K562 (cell line): ENCODE measurements at regions not wholly inside any gene's neighbourhood (a gene's known extent, or its start where the extent isn't known, plus 50 kb on each side); places are given as distances from the start of the nearest gene placed in this dataset.

Experiments used
- ATAC-seq: fragments of 200-7000 bp; cut with Tn5 transposase; 3 replicates; pipeline ENCODE4 v1.9.1; 2020; ENCODE audit warnings: moderate library complexity
- BruUV-seq: library from RNA; stranded (reverse); fragments of 400-500 nt; replicated peaks from 2 replicates; lab custom pipeline; 2021; lab: Mats Ljungman, UMichigan
- CTCF ChIA-PET: fragments of 300-600 bp; formaldehyde crosslinking; extraction: SDS; loops from one replicate; lab custom pipeline; 2021; ENCODE audit warnings: low intra/inter-chr PET ratio; lab: Yijun Ruan, JAX
- POLR2A ChIA-PET: fragments of 300-600, 350-650 bp; sonication (Branson Sonifier 250); formaldehyde crosslinking; extraction: SDS; loops from one replicate; lab custom pipeline; 2021; ENCODE audit warnings: antibody characterized with exemption, inconsistent platforms; lab: Yijun Ruan, JAX
- DNase-seq, 4 experiments: peaks; one replicate each; pipeline versions ENCODE4 v3.0.0 to v3.0.0-alpha.2; 2011 to 2018; ENCODE audit warnings: low spot score in 3 of 4, mixed read lengths in 3 of 4; ENCODE audit errors: extremely low read depth in 1 of 4
- FAIRE-seq: peaks from 2 replicates; lab custom pipeline; 2011; peaks lifted over from hg19 to GRCh38; lab: Jason Lieb, UNC
- H2AFZ ChIP-seq: 2 replicates; pipeline ENCODE4 v1.6.0; 2011; ENCODE audit warnings: low read depth, low read length, control low read depth, inconsistent platforms
- H3K27ac ChIP-seq: fragments of 200-600 bp; 3 replicates; pipeline ENCODE4 v1.8.0; 2011; ENCODE audit warnings: low read depth, mild to moderate bottlenecking, control low read depth, inconsistent platforms, low read length, moderate library complexity, mixed read lengths; ENCODE audit errors: extremely low read depth
- H3K27me3 ChIP-seq, 2 experiments: fragments of 300-600 bp in 1 of 2; 2 replicates in 1 of 2; 3 replicates in 1 of 2; pipeline versions ENCODE4 v1.6.0 to v1.8.0; 2011; ENCODE audit warnings: inconsistent platforms in 2 of 2, low read length in 2 of 2, mild to moderate bottlenecking in 1 of 2, mixed read lengths in 1 of 2, moderate library complexity in 1 of 2; ENCODE audit not compliant: control insufficient read depth in 2 of 2, insufficient read depth in 2 of 2
- H3K36me3 ChIP-seq: fragments of 300-600 bp; 3 replicates; pipeline ENCODE4 v1.8.0; 2011; ENCODE audit warnings: mild to moderate bottlenecking, low read length, inconsistent platforms; ENCODE audit not compliant: control insufficient read depth, insufficient read depth
- H3K4me1 ChIP-seq, 2 experiments: fragments of 200-600 bp in 1 of 2; replicated peaks in 1 of 2; 2 replicates in 1 of 2; 3 replicates in 1 of 2; pipeline versions ENCODE4 v1.5.1 to v1.8.0; 2011; ENCODE audit warnings: inconsistent platforms in 2 of 2, low read length in 2 of 2, mild to moderate bottlenecking in 1 of 2, mixed read lengths in 1 of 2, moderate library complexity in 1 of 2; ENCODE audit not compliant: control insufficient read depth in 2 of 2, insufficient read depth in 2 of 2
- H3K4me2 ChIP-seq: 2 replicates; pipeline ENCODE4 v1.6.1; 2011; ENCODE audit warnings: low read length, control low read depth, inconsistent platforms, mixed read lengths; ENCODE audit not compliant: insufficient read depth
- H3K4me3 ChIP-seq: fragments of 200-600 bp; sonication (generic), shearing (Covaris generic); 2 replicates; pipeline ENCODE4 v1.5.1; 2016; ENCODE audit warnings: control low read depth, inconsistent platforms
- H3K79me2 ChIP-seq: fragments of 200-600 bp; 3 replicates; pipeline ENCODE4 v1.8.0; 2011; ENCODE audit warnings: low read length, inconsistent platforms; ENCODE audit not compliant: control insufficient read depth, insufficient read depth
- H3K9ac ChIP-seq, 2 experiments: 2 replicates each; pipeline versions ENCODE4 v1.6.0 to v1.6.1; 2011; ENCODE audit warnings: low read depth in 2 of 2, low read length in 2 of 2, control low read depth in 1 of 2, inconsistent platforms in 1 of 2, mild to moderate bottlenecking in 1 of 2, mixed read lengths in 1 of 2; ENCODE audit not compliant: insufficient read depth in 1 of 2
- H3K9me1 ChIP-seq: one replicate; pipeline ENCODE4 v1.6.0; 2011; ENCODE audit warnings: inconsistent platforms, mild to moderate bottlenecking, low read length, moderate library complexity; ENCODE audit not compliant: control insufficient read depth, insufficient read depth
- H3K9me3 ChIP-seq: replicated peaks from 2 replicates; pipeline ENCODE4 v1.5.1; 2011; ENCODE audit warnings: low read depth, low read length, inconsistent platforms; ENCODE audit not compliant: control insufficient read depth, insufficient read depth
- H4K20me1 ChIP-seq: replicated peaks from 2 replicates; pipeline ENCODE4 v1.6.1; 2011; ENCODE audit warnings: low read length, inconsistent platforms, mixed read lengths; ENCODE audit not compliant: control insufficient read depth, insufficient read depth
- CEBPB ChIP-seq: fragments of 450-650 bp; IDR thresholded peaks from 2 replicates; pipeline ENCODE4 v1.6.1; 2016; ENCODE audit warnings: missing genetic modification characterization, missing compliant biosample characterization
- CREM ChIP-seq: IDR thresholded peaks from 2 replicates; pipeline ENCODE4 v1.6.1; 2014; ENCODE audit warnings: antibody characterized with exemption, low read depth
- E2F1 ChIP-seq: sonication (generic); formaldehyde crosslinking; IDR thresholded peaks from 2 replicates; pipeline ENCODE4 v1.8.1; 2023; ENCODE audit warnings: mild to moderate bottlenecking, missing genetic modification reagents, moderate library complexity
- OTX1 ChIP-seq: fragments of 450-650 bp; formaldehyde crosslinking; IDR thresholded peaks from 2 replicates; pipeline ENCODE4 v1.4.0; 2022; ENCODE audit warnings: mild to moderate bottlenecking
- PATZ1 ChIP-seq: fragments of 250-450 bp; sonication (Bioruptor Pico); IDR thresholded peaks from 2 replicates; pipeline ENCODE4 v1.5.0; 2020; ENCODE audit warnings: mild to moderate bottlenecking, borderline replicate concordance
- ZNF134 ChIP-seq: fragments of 250-450 bp; sonication (Bioruptor Pico); conservative IDR thresholded peaks from 2 replicates; pipeline ENCODE4 v1.4.0; 2020
- ZNF277 ChIP-seq: fragments of 250-450 bp; sonication (Bioruptor Pico); IDR thresholded peaks from 2 replicates; pipeline ENCODE4 v1.8.0; 2022; ENCODE audit warnings: inconsistent platforms, mild to moderate bottlenecking, moderate library complexity, borderline replicate concordance
- ZNF41 ChIP-seq: fragments of 250-450 bp; sonication (Bioruptor Pico); conservative IDR thresholded peaks from 2 replicates; pipeline ENCODE4 v1.4.0; 2020; ENCODE audit warnings: mild to moderate bottlenecking
- WGBS: fragments of 100-300 bp; shearing (Covaris generic); methylation state at CpG from one replicate; pipeline ENCODE4 v1.1.6; 2016; ENCODE audit warnings: low coverage, mixed read lengths; ENCODE audit not compliant: insufficient coverage; ENCODE audit errors: missing lambda C conversion rate; 5-methylcytosine and 5-hydroxymethylcytosine counted together
- in situ Hi-C: fragments of 300-500 bp; cut with MboI; formaldehyde crosslinking; loops from 4 replicates; pipeline ENCODE4 v1.15.0; 2018; ENCODE audit warnings: inconsistent platforms, mixed read lengths
- intact Hi-C: fragments of 100-400 bp; cut with micrococcal nuclease; formaldehyde crosslinking; loops from 2 replicates; pipeline ENCODE4 v1.14.2; 2022
- TF ChIP-seq, protein P1 (sequence below): fragments of 200-800 bp; sonication (Bioruptor generic); IDR thresholded peaks from 2 replicates; pipeline ENCODE4 v1.6.1; 2017; ENCODE audit warnings: missing genetic modification characterization, missing compliant biosample characterization
- TF ChIP-seq, protein P2 (sequence below): fragments of 250-450 bp; sonication (Bioruptor Pico); IDR thresholded peaks from 2 replicates; pipeline ENCODE4 v1.4.0; 2020

- TF ChIP-seq, protein P1, sequence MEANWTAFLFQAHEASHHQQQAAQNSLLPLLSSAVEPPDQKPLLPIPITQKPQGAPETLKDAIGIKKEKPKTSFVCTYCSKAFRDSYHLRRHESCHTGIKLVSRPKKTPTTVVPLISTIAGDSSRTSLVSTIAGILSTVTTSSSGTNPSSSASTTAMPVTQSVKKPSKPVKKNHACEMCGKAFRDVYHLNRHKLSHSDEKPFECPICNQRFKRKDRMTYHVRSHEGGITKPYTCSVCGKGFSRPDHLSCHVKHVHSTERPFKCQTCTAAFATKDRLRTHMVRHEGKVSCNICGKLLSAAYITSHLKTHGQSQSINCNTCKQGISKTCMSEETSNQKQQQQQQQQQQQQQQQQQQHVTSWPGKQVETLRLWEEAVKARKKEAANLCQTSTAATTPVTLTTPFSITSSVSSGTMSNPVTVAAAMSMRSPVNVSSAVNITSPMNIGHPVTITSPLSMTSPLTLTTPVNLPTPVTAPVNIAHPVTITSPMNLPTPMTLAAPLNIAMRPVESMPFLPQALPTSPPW (CRISPR knock-in tag): peak; percentile 46; the same call in 1 of the 2 replicates
- no peak for TF ChIP-seq ZNF41 (CRISPR knock-in tag)
- peak; percentile 91 for TF ChIP-seq CEBPB (tag)
- 0 out of 2 replicates have a peak, but pooled peaks have one; percentile 53 for TF ChIP-seq ZNF134 (CRISPR knock-in tag)
Observed at GRCh38 chr15:39396979-39397615, 183.8 kb upstream of the THBS1 start (continued).

- no peak overlapping the region for H3K9ac ChIP-seq
- ChIA-PET POLR2A (interaction anchor here (1.1 kb wide), 1 partner anchor 104 kb away, joined by 3 read pairs; no protein-coding TSS in a partner anchor), CTCF (interaction anchor here (0.6 kb wide), 1 partner anchor 130 kb away, joined by 3 read pairs; no protein-coding TSS in a partner anchor)
- H3K4me3 ChIP-seq: no peak overlapping the region
- ATAC-seq: peak; percentile 26; the same call in 2 of the 3 replicates
- intact Hi-C loops (loop anchor here (10.0 kb wide), 1 partner anchor 187 kb away; the partner anchor contains the start of gene THBS1), in situ Hi-C loops (no loop called here)
- no peaks in the 10 kb centered on the region for H3K9me3 ChIP-seq
- no TSS peak for BruUV-seq
- no peaks in the 10 kb centered on the region; the same call in 1 of the 2 replicates for H4K20me1 ChIP-seq
- H3K27ac ChIP-seq: no peak overlapping the region
- no peak overlapping the region for H2AFZ ChIP-seq
- FAIRE-seq: peak; percentile 76
- H3K4me1 ChIP-seq: peaks cover 0 to 17% of the 10 kb centered on the region in 2 experiments; a peak in 2 of 5 replicates
- H3K9me1 ChIP-seq: no peaks in the 10 kb centered on the region
- H3K79me2 ChIP-seq: no peaks in the 10 kb centered on the region
- no peaks in the 10 kb centered on the region for H3K36me3 ChIP-seq
- DNase-seq: peak; percentile 34 to 47 (median 38)
- no peak overlapping the region for H3K4me2 ChIP-seq
- 8% methylated on average over 3 of the region's 3 CpGs for WGBS
- no peaks in the 10 kb centered on the region; a peak in 1 of 5 replicates for H3K27me3 ChIP-seq
- no peak for TF ChIP-seq ZNF277 (CRISPR knock-in tag)
- TF ChIP-seq, protein P2, sequence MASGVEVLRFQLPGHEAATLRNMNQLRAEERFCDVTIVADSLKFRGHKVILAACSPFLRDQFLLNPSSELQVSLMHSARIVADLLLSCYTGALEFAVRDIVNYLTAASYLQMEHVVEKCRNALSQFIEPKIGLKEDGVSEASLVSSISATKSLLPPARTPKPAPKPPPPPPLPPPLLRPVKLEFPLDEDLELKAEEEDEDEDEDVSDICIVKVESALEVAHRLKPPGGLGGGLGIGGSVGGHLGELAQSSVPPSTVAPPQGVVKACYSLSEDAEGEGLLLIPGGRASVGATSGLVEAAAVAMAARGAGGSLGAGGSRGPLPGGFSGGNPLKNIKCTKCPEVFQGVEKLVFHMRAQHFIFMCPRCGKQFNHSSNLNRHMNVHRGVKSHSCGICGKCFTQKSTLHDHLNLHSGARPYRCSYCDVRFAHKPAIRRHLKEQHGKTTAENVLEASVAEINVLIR (CRISPR knock-in tag): 0 out of 2 replicates have a peak, but pooled peaks have one; percentile 18
- TF ChIP-seq E2F1 (CRISPR knock-in tag): no peak
- TF ChIP-seq OTX1 (CRISPR knock-in tag): 0 out of 2 replicates have a peak, but pooled peaks have one; percentile 29
- 0 out of 2 replicates have a peak, but pooled peaks have one; percentile 28 for TF ChIP-seq CREM
- TF ChIP-seq PATZ1: no peak
Observed at GRCh38 chr15:39397883-39398282, 183.0 kb upstream of the THBS1 start.
